Tongue (tissue), 1 donor: ENCODE measurements at regions not wholly inside any gene's neighbourhood (a gene's known extent, or its start where the extent isn't known, plus 50 kb on each side); places are given as distances from the start of the nearest gene placed in this dataset.
A peak's percentile ranks its signal among the peaks of the same experiment; 100 is the strongest.
"Not testable (repeated sequence)": the region's sequence is repeated elsewhere in the genome, so short reads cannot be mapped to it uniquely, and the experiment has no call there.

Source experiments
- DNase-seq: peaks from one replicate; pipeline ENCODE4 v3.0.0-alpha.2; 2015

- no peak for DNase-seq
Measured at GRCh38 chr10:35835545-35835944, 193.4 kb upstream of the FZD8 start.

GRCh38 chr10:35834877-35835494 is 192.9 kb upstream of the FZD8 start:
- peak; percentile 57 for DNase-seq

GRCh38 chr10:35827783-35828182 is 185.7 kb upstream of the FZD8 start:
- no peak for DNase-seq

GRCh38 chr10:35824704-35825103 is 182.6 kb upstream of the FZD8 start:
- no peak for DNase-seq

- DNase-seq: peak; percentile 82
Measured at GRCh38 chr10:35822316-35822715, 180.2 kb upstream of the FZD8 start.

- peak; percentile 33 for DNase-seq
Measured at GRCh38 chr10:35821339-35821911, 179.3 kb upstream of the FZD8 start.

GRCh38 chr10:35819736-35820135 is 177.6 kb upstream of the FZD8 start:
- no peak for DNase-seq

- DNase-seq: no peak
Measured at GRCh38 chr10:35819011-35819410, 176.9 kb upstream of the FZD8 start.

GRCh38 chr10:35817109-35817508 is 175.0 kb upstream of the FZD8 start:
- DNase-seq: not testable (repeated sequence)

- no peak for DNase-seq
Measured at GRCh38 chr10:35813219-35813618, 171.1 kb upstream of the FZD8 start.

GRCh38 chr10:35808344-35808743 is 166.2 kb upstream of the FZD8 start:
- no peak for DNase-seq

GRCh38 chr10:35803046-35803445 is 160.9 kb upstream of the FZD8 start:
- DNase-seq: no peak

- no peak for DNase-seq
Measured at GRCh38 chr10:35797187-35797586, 155.1 kb upstream of the FZD8 start.

GRCh38 chr10:35795131-35795824 is 153.2 kb upstream of the FZD8 start:
- no peak for DNase-seq

- DNase-seq: no peak
Measured at GRCh38 chr10:35794703-35795102, 152.6 kb upstream of the FZD8 start.

GRCh38 chr10:35792291-35792690 is 150.2 kb upstream of the FZD8 start:
- DNase-seq: peak; percentile 21

GRCh38 chr10:35789996-35790395 is 147.9 kb upstream of the FZD8 start:
- DNase-seq: no peak

- DNase-seq: peak; percentile 66
Measured at GRCh38 chr10:35784751-35785150, 142.7 kb upstream of the FZD8 start.

- peak; percentile 40 for DNase-seq
Measured at GRCh38 chr10:35783305-35783838, 141.3 kb upstream of the FZD8 start.

GRCh38 chr10:35781643-35782035 is 139.5 kb upstream of the FZD8 start:
- DNase-seq: peak; percentile 49

GRCh38 chr10:35780970-35781642 is 139.0 kb upstream of the FZD8 start:
- DNase-seq: no peak

GRCh38 chr10:35778306-35778705 is 136.2 kb upstream of the FZD8 start:
- DNase-seq: peak; percentile 39

GRCh38 chr10:35776557-35776956 is 134.5 kb upstream of the FZD8 start:
- not testable (repeated sequence) for DNase-seq
